Activated CD4-positive, alpha-beta T cell treated with anti-CD3 and anti-CD28 coated beads, Interleukin-10, Interleukin-2, amounts not matched to agents 100 ng/mL and 50 ng/mL, durations not matched to agents 16 hours and 8 hours (primary cell): ENCODE measurements at regions not wholly inside any gene's neighbourhood (a gene's known extent, or its start where the extent isn't known, plus 50 kb on each side); places are given as distances from the start of the nearest gene placed in this dataset.

Experiments used
- DNase-seq: peaks from one replicate; pipeline ENCODE4 v3.0.0-alpha.2; 2020

DNA sequence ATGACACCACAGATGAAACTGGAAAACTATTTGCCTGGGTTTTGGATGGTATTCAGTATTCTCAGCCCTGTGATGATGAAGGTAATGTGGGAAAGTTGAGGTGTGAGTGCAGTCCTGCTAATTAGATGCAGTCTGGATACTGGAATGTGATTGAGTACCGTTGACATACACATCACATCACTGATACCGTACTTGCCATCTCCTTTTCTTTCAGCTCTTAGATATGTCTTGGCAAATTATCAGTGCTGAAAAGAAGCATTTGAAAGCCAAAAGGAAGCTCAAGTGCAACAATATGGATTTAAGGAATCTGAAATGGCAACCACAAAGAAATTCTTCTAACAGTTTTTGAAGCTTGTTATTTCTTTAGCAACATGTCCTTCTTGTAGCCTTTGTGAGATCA lies 381.4 kb upstream of the TGFBR2 start:
- DNase-seq, result no peak

- no peak for DNase-seq
Observed at GRCh38 chr3:30226601-30227151, 379.7 kb upstream of the TGFBR2 start.

GRCh38 chr3:30227571-30228301 lies 378.7 kb upstream of the TGFBR2 start:
- DNase-seq, result peak; percentile 54

GRCh38 chr3:30228302-30228631 lies 378.1 kb upstream of the TGFBR2 start:
- DNase-seq, result no peak

GRCh38 chr3:30231277-30232141 lies 374.9 kb upstream of the TGFBR2 start:
- DNase-seq, result no peak

- DNase-seq, result no peak
Observed at GRCh38 chr3:30232142-30232541, 374.3 kb upstream of the TGFBR2 start.

- DNase-seq, result no peak
Observed at GRCh38 chr3:30233913-30234646, 372.3 kb upstream of the TGFBR2 start.

- no peak for DNase-seq
Observed at GRCh38 chr3:30236011-30236410, 370.4 kb upstream of the TGFBR2 start.

GRCh38 chr3:30241721-30242120 lies 364.7 kb upstream of the TGFBR2 start:
- DNase-seq, result no peak

GRCh38 chr3:30245858-30246622 lies 360.4 kb upstream of the TGFBR2 start:
- DNase-seq, result no peak

GRCh38 chr3:30248423-30248822 lies 358.0 kb upstream of the TGFBR2 start:
- peak; percentile 46 for DNase-seq

- DNase-seq, result no peak
Observed at GRCh38 chr3:30252474-30252873, 353.9 kb upstream of the TGFBR2 start.

DNA sequence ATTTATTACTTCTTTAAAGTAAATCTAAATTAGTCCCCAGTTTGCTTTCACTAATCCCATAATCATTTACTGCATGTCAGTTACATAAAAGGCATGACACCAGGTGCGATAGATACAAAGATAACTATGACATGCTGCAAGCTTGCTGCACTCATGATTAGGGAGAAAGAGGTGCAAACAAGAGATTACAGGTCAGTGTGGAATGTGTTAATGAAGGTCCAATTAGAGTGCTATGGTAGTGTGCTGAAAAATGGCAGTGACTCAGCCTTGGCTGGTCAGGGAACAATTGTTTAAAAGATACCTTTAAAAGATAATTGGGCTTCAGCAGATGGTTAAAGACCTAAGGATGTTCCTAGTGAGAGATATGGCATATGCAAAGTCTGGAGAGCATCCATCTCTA lies 352.6 kb upstream of the TGFBR2 start:
- DNase-seq, result no peak

- DNase-seq, result no peak
Observed at GRCh38 chr3:30256474-30256873, 349.9 kb upstream of the TGFBR2 start.

DNA sequence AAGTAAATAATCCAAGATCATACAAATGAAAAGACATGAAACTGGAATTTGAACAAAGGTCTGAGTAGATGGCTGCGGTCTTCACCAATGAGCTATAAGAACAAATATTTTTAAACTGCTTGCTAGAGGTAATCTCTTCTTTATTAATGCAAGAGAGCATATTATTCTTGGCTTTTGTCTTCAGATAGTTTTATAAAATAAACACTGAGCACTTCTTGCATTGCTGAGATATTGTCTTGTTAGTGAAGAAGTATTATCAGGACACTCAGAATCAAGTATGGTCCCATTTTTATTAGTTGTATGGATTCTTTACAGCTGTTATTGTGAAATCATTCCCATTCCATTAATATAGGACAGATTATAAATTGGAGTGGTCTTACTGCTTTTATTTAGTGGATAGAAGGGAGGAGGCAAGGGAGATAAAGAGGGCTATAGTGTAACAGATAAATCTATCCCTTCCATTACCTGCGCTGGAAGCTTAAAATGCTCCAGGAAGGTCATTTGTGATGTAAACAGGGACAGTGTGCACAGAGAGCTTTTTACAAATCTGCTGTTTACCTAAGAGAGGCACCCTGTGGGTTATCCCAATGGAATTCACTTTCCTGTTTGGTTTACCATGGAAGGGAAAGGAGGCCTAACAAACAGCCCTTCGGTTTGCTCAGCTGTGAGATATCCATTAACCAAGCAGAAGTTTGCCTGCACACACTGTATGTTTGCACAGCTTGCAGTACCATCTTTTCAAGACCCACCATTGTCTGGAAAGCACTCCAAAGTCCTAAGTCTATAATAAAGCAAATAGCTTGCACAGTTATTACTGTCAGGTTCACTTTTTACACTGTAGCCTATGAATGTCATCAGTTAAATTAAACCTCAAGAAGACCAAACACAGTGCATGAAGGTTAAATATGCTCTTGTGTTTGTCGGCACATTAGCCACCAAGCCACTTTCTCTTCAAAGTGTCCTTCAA lies 347.7 kb upstream of the TGFBR2 start:
- DNase-seq, result no peak

DNA sequence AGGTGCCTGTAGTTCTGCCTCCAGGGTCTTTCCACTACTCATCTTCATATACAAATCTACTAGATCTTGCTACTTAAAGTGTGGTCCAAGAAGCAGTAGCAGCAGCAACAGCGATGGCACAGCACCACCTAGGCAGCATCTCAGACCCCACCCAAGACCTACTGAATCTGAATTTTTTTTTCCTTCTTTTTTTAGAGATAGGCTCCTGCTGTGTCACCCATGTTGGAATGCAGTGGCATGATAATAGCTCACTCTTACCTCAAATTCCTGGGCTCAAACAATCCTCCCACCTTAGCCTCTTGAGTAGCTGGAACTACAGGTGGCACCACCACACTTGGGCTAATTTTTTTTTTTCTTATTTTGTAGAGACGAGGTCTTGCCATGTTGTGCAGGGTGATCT lies 346.7 kb upstream of the TGFBR2 start:
- DNase-seq, result no peak

DNA sequence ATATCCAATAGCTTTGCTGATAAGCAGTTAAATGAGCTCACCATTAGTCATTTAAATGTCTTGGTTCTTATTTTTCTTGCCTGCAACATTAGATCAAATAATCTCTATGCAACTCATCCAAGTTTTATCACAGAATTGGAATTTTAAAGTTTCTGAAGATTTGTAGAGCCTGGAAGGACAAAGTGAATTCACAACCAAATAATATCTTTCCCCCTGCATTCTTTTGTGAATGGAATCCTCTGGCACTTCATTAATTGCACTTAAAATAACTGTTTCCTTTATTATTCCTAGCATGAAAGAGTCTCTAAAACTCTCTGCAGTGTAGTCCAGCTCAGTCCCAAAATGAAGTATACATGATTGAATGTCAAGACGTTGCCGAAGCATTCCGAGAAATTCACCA lies 345.6 kb upstream of the TGFBR2 start:
- DNase-seq, result no peak

GRCh38 chr3:30263238-30263924 lies 343.0 kb upstream of the TGFBR2 start:
- DNase-seq, result no peak

DNA sequence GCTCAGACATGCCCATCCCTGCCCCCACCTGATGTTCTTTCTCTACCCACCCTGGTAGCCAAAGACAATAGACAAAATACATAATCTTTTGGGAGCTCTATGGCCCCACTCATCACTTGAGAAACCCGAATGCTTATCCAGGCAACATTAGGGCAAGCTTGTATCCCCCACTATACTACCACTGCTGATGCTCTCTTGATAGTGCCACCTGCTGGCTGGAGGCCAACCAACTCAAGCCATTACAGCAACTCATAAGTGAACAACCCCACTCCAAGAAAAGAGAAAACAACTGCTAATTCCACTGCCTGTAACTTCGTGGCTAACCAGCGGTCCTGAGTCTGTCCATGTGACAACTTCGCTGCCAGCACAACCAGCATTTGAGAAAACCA lies 342.5 kb upstream of the TGFBR2 start:
- no peak for DNase-seq

DNA sequence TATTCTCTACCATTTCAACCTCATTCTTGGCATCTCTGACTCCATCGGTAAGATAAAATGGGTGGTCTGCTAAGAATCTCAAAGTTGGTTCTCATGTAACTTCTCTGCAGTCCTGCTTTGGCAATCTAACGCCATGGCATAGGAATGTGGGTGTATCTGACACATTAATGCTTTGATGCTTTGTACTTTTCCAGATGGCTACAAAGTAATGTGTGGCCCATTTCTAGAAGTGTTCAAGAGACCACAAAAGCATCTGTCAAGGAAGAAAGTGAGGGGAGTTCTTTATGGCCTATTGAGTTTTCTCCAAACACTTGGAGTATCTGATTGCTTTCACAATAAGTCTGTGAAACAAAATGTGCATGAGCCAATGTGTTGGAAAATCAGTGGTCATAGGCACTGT lies 339.9 kb upstream of the TGFBR2 start:
- DNase-seq, result no peak

DNA sequence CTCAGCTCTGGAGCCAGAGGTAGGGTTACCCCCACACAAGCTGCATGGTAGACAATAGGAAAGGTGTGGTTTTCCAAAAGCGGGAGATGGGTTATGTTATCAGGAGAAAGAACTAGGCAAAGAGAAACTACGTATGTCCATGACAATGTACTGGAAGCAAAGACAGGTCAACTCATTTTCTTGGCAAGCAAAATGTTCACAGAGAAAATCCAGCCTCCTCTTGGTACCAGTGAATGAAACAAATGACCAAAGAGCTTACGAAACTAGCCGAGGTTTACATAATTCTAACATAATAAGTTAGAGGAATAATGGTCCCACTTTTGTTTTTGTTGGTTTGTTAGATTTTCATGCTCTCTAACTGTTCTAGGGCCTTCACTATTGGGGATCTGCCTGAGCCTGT lies 338.1 kb upstream of the TGFBR2 start:
- no peak for DNase-seq
